Tibial nerve (tissue), 4 donors: ENCODE measurements at regions not wholly inside any gene's neighbourhood (a gene's known extent, or its start where the extent isn't known, plus 50 kb on each side); places are given as distances from the start of the nearest gene placed in this dataset.

Experiments
- EP300 ChIP-seq, 2 donors: sonication (generic); formaldehyde crosslinking; IDR thresholded peaks; one replicate each; pipeline ENCODE4 v1.6.1; 2017; ENCODE audit warnings: antibody characterized with exemption in 2 of 2, mild to moderate bottlenecking in 1 of 2
- POLR2A ChIP-seq, 2 donors: fragments of 450-650 bp; IDR thresholded peaks; one replicate each; pipeline ENCODE4 v1.6.1; 2017; ENCODE audit warnings: antibody characterized with exemption in 2 of 2, mild to moderate bottlenecking in 2 of 2, moderate library complexity in 2 of 2
- TF ChIP-seq, protein P1 (sequence below), 5 experiments: fragments of 200-600 bp in 3 of 5; fragments of 450-650 bp in 2 of 5; sonication (generic) in 3 of 5; IDR thresholded peaks; one replicate each; pipeline ENCODE4 v1.5.1; 2016 to 2019; ENCODE audit warnings: antibody characterized with exemption in 5 of 5, mild to moderate bottlenecking in 3 of 5, moderate library complexity in 2 of 5

DNA sequence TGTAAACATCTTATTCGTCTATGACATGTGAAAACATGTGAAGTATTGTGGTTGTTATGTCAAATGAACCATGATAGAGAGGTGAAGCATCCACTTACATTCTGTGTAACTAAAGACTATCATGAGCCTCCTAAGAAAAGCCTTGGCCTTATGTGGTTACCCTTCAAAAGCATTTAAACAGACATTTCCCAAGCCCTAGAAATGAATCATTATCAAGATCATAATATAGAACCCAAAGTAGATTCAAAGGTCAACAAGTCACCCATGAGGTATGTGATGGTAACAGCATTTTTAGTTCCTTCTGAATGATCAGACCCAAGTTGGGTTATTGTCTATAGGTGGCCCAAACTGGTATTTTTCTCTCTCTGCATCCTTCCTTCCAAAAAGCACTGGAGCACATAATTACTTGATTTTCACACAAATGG, 408.0 kb downstream of the TBL1XR1 start:
- TF ChIP-seq POLR2A (IDR thresholded peaks at IDR 0.05) (no peak), EP300 (IDR thresholded peaks at IDR 0.05) (no peak)
- TF ChIP-seq, protein P1, sequence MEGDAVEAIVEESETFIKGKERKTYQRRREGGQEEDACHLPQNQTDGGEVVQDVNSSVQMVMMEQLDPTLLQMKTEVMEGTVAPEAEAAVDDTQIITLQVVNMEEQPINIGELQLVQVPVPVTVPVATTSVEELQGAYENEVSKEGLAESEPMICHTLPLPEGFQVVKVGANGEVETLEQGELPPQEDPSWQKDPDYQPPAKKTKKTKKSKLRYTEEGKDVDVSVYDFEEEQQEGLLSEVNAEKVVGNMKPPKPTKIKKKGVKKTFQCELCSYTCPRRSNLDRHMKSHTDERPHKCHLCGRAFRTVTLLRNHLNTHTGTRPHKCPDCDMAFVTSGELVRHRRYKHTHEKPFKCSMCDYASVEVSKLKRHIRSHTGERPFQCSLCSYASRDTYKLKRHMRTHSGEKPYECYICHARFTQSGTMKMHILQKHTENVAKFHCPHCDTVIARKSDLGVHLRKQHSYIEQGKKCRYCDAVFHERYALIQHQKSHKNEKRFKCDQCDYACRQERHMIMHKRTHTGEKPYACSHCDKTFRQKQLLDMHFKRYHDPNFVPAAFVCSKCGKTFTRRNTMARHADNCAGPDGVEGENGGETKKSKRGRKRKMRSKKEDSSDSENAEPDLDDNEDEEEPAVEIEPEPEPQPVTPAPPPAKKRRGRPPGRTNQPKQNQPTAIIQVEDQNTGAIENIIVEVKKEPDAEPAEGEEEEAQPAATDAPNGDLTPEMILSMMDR (IDR thresholded peaks at IDR 0.05), result no peak
